Panc1 (cell line): ENCODE measurements at regions not wholly inside any gene's neighbourhood (a gene's known extent, or its start where the extent isn't known, plus 50 kb on each side); places are given as distances from the start of the nearest gene placed in this dataset.

Experiments
- ATAC-seq: fragments of 200-7000 bp; cut with Tn5 transposase; 2 replicates; pipeline ENCODE4 v1.9.1; 2020; ENCODE audit warnings: mild to moderate bottlenecking, moderate library complexity
- BruUV-seq: library from RNA; stranded (reverse); fragments of 400-500 nt; replicated peaks from 2 replicates; lab custom pipeline; 2021; lab: Mats Ljungman, UMichigan
- CTCF ChIA-PET: fragments of 300-600 bp; sonication (Branson Sonifier 250); formaldehyde crosslinking; loops from one replicate; lab custom pipeline; 2022; ENCODE audit warnings: antibody characterized with exemption; lab: Charles Lee
- POLR2A ChIA-PET: fragments of 300-600 bp; sonication (Branson Sonifier 250); formaldehyde crosslinking; loops from one replicate; lab custom pipeline; 2022; ENCODE audit warnings: antibody characterized with exemption; lab: Charles Lee
- DNase-seq: peaks from one replicate; pipeline ENCODE4 v3.0.0-alpha.2; 2010; ENCODE audit warnings: low read depth, low spot score
- H3K27ac ChIP-seq: 2 replicates; pipeline ENCODE4 v1.5.1; 2011; ENCODE audit warnings: mild to moderate bottlenecking, low read length, inconsistent platforms
- H3K27me3 ChIP-seq: fragments of 200-500 bp; sonication (Bioruptor generic); 2 replicates; pipeline ENCODE4 v1.6.0; 2014; ENCODE audit warnings: low read length, inconsistent platforms; ENCODE audit not compliant: control insufficient read depth, insufficient read depth
- H3K36me3 ChIP-seq: fragments of 200-500 bp; sonication (Bioruptor generic); 2 replicates; pipeline ENCODE4 v1.5.1; 2014; ENCODE audit warnings: inconsistent platforms, mild to moderate bottlenecking, low read length, moderate library complexity; ENCODE audit not compliant: control insufficient read depth, insufficient read depth
- H3K4me1 ChIP-seq: 2 replicates; pipeline ENCODE4 v1.5.1; 2011; ENCODE audit warnings: inconsistent platforms, mild to moderate bottlenecking, low read length, moderate library complexity; ENCODE audit not compliant: control insufficient read depth, insufficient read depth
- H3K4me3 ChIP-seq, 2 experiments: 2 replicates each; pipeline ENCODE4 v1.5.1; 2011 to 2012; ENCODE audit warnings: low read depth in 2 of 2, low read length in 2 of 2, mild to moderate bottlenecking in 2 of 2, inconsistent platforms in 1 of 2, moderate library complexity in 1 of 2
- H3K9me3 ChIP-seq: fragments of 200-500 bp; sonication (Bioruptor generic); 2 replicates; pipeline ENCODE4 v1.5.1; 2014; ENCODE audit warnings: low read depth, mild to moderate bottlenecking, inconsistent platforms, low read length, moderate library complexity; ENCODE audit not compliant: control insufficient read depth, insufficient read depth
- POLR2AphosphoS5 ChIP-seq: IDR thresholded peaks from 2 replicates; pipeline ENCODE4 v1.6.1; 2012; ENCODE audit warnings: mild to moderate bottlenecking, low read depth, low read length, moderate library complexity
- SIN3A ChIP-seq: IDR thresholded peaks from 2 replicates; pipeline ENCODE4 v1.6.1; 2012; ENCODE audit warnings: low read depth, mild to moderate bottlenecking, low read length, moderate library complexity, borderline replicate concordance; ENCODE audit not compliant: insufficient read depth
- TCF7L2 ChIP-seq: IDR thresholded peaks from 2 replicates; pipeline ENCODE4 v1.6.1; 2011; ENCODE audit warnings: mild to moderate bottlenecking, low read depth, low read length, inconsistent platforms
- in situ Hi-C: cut with HindIII; loops from 2 replicates; pipeline ENCODE4 v1.10.0; 2016; ENCODE audit warnings: low sequenced_read_pairs, low pct_unique_long_range_greater_than_20kb
- intact Hi-C: fragments of 100-400 bp; cut with micrococcal nuclease; formaldehyde crosslinking; loops from one replicate; pipeline ENCODE4 v1.10.0; 2022; ENCODE audit not compliant: unreplicated experiment
- TF ChIP-seq, protein P1 (sequence below): fragments of 450-650 bp; IDR thresholded peaks from 2 replicates; pipeline ENCODE4 v1.5.1; 2017; ENCODE audit warnings: mild to moderate bottlenecking
- TF ChIP-seq, protein P2 (sequence below), 2 experiments: IDR thresholded peaks; 2 replicates each; pipeline ENCODE4 v1.6.1; 2011 to 2012; ENCODE audit warnings: low read depth in 2 of 2, control low read depth in 1 of 2, low read length in 1 of 2, mild to moderate bottlenecking in 1 of 2, moderate library complexity in 1 of 2; ENCODE audit not compliant: insufficient read depth in 1 of 2

DNA sequence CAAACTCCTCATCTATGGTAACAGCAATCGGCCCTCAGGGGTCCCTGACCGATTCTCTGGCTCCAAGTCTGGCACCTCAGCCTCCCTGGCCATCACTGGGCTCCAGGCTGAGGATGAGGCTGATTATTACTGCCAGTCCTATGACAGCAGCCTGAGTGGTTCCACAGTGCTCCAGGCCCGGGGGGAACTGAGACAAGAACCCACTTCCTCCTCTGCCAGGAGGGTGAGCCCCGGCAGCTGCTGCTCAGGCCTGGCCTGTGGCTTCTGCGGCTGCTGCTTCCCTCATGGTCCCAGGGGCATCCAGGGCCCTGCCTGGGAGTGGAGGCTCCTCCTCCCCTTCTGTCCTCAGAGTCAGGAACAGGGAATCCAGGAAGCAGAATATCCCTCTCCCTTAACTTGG is 98.4 kb downstream of the ZNF280B start:
- BruUV-seq: no TSS peak
- H3K4me1 ChIP-seq: no peaks in the 10 kb centered on the region
- ChIA-PET POLR2A (no interaction called here), CTCF (interaction anchor here (0.7 kb wide), 1 partner anchor 166 kb away, joined by 3 read pairs; no protein-coding TSS in a partner anchor)
- DNase-seq (no peak), ATAC-seq (no peak)
- in situ Hi-C loops: no loop called here
- intact Hi-C loops: no loop called here
- peaks cover 7% of the 10 kb centered on the region; the same call in 1 of the 2 replicates for H3K27me3 ChIP-seq
- no peak overlapping the region for H3K4me3 ChIP-seq
- TF ChIP-seq, protein P1, sequence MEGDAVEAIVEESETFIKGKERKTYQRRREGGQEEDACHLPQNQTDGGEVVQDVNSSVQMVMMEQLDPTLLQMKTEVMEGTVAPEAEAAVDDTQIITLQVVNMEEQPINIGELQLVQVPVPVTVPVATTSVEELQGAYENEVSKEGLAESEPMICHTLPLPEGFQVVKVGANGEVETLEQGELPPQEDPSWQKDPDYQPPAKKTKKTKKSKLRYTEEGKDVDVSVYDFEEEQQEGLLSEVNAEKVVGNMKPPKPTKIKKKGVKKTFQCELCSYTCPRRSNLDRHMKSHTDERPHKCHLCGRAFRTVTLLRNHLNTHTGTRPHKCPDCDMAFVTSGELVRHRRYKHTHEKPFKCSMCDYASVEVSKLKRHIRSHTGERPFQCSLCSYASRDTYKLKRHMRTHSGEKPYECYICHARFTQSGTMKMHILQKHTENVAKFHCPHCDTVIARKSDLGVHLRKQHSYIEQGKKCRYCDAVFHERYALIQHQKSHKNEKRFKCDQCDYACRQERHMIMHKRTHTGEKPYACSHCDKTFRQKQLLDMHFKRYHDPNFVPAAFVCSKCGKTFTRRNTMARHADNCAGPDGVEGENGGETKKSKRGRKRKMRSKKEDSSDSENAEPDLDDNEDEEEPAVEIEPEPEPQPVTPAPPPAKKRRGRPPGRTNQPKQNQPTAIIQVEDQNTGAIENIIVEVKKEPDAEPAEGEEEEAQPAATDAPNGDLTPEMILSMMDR: no peak
- no peak for TF ChIP-seq TCF7L2
- H3K27ac ChIP-seq: no peak overlapping the region
- H3K9me3 ChIP-seq: no peaks in the 10 kb centered on the region
- H3K36me3 ChIP-seq: no peaks in the 10 kb centered on the region

DNA sequence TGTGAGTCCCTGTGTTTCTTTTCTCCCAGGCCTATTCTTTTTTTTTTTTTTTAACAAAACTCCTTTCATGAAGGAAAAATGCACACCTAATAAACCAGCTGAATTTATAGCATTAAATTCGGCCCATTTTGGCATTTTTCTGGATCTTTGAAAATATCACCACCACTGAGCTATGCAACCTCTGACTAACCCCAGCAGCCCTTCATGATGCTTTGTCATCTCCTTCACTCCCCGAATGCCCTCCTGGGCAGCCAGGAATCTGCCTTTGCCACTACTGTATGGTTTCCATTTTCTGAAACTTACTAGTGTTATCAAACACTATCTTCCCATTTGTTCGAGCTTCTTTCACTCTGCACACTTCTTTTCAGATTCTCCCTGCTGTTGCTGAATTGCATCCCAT is 97.9 kb downstream of the ZNF280B start:
- BruUV-seq: no TSS peak
- in situ Hi-C loops (no loop called here), intact Hi-C loops (no loop called here)
- Histone ChIP-seq H3K27me3 (peaks cover 7% of the 10 kb centered on the region; the same call in 1 of the 2 replicates), H3K4me1 (no peaks in the 10 kb centered on the region), H3K4me3 (no peak overlapping the region), H3K9me3 (no peaks in the 10 kb centered on the region), H3K36me3 (no peaks in the 10 kb centered on the region), H3K27ac (no peak overlapping the region)
- TF ChIP-seq, protein P2, sequence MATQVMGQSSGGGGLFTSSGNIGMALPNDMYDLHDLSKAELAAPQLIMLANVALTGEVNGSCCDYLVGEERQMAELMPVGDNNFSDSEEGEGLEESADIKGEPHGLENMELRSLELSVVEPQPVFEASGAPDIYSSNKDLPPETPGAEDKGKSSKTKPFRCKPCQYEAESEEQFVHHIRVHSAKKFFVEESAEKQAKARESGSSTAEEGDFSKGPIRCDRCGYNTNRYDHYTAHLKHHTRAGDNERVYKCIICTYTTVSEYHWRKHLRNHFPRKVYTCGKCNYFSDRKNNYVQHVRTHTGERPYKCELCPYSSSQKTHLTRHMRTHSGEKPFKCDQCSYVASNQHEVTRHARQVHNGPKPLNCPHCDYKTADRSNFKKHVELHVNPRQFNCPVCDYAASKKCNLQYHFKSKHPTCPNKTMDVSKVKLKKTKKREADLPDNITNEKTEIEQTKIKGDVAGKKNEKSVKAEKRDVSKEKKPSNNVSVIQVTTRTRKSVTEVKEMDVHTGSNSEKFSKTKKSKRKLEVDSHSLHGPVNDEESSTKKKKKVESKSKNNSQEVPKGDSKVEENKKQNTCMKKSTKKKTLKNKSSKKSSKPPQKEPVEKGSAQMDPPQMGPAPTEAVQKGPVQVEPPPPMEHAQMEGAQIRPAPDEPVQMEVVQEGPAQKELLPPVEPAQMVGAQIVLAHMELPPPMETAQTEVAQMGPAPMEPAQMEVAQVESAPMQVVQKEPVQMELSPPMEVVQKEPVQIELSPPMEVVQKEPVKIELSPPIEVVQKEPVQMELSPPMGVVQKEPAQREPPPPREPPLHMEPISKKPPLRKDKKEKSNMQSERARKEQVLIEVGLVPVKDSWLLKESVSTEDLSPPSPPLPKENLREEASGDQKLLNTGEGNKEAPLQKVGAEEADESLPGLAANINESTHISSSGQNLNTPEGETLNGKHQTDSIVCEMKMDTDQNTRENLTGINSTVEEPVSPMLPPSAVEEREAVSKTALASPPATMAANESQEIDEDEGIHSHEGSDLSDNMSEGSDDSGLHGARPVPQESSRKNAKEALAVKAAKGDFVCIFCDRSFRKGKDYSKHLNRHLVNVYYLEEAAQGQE (IDR thresholded peaks at IDR 0.05; ENCODE audit: insufficient read depth in 1 of 2, low read depth in 2 of 2, low read length in 1 of 2): no peak
- no peak for TF ChIP-seq SIN3A
- no peak for TF ChIP-seq TCF7L2
- TF ChIP-seq, protein P1: no peak
- no peak for TF ChIP-seq POLR2AphosphoS5
- no peak for ATAC-seq
- ChIA-PET POLR2A (no interaction called here), CTCF (interaction anchor here (0.7 kb wide), 3 partner anchors 15 to 547 kb away, joined by 3 to 6 read pairs (median 4); no protein-coding TSS in a partner anchor)
- no peak for DNase-seq
